Lower lobe of right lung (tissue), 2 donors: ENCODE measurements at regions not wholly inside any gene's neighbourhood (a gene's known extent, or its start where the extent isn't known, plus 50 kb on each side); places are given as distances from the start of the nearest gene placed in this dataset.

ENCODE experiments used
- ATAC-seq, 2 donors: fragments of 200-7000 bp; cut with Tn5 transposase; one replicate each; pipeline ENCODE4 v1.9.1; 2020 to 2022; ENCODE audit warnings: mild to moderate bottlenecking in 2 of 2, moderate library complexity in 2 of 2
- DNase-seq: peaks from one replicate; pipeline ENCODE4 v3.0.0-alpha.2; 2020
- H3K27ac ChIP-seq: fragments of 200-600 bp; one replicate; pipeline ENCODE4 v1.8.0; 2022
- H3K27me3 ChIP-seq: fragments of 200-600 bp; one replicate; pipeline ENCODE4 v1.8.0; 2022; ENCODE audit warnings: low read depth
- H3K36me3 ChIP-seq: fragments of 200-600 bp; one replicate; pipeline ENCODE4 v1.8.0; 2022; ENCODE audit warnings: mild to moderate bottlenecking
- H3K4me1 ChIP-seq: fragments of 200-600 bp; one replicate; pipeline ENCODE4 v1.8.0; 2022
- H3K4me3 ChIP-seq: fragments of 200-600 bp; one replicate; pipeline ENCODE4 v1.8.0; 2022; ENCODE audit warnings: mild to moderate bottlenecking
- H3K9me3 ChIP-seq: fragments of 200-600 bp; one replicate; pipeline ENCODE4 v1.8.0; 2022
- intact Hi-C: fragments of 100-400 bp; cut with DNase I; formaldehyde crosslinking; loops from one replicate; pipeline ENCODE4 v1.11.0; 2022
- TF ChIP-seq, protein P1 (sequence below): fragments of 200-600 bp; IDR thresholded peaks from one replicate; pipeline ENCODE4 v1.8.0; 2022; ENCODE audit warnings: antibody characterized with exemption, mild to moderate bottlenecking
- donor health status: DM: no; HTN: yes; CAD: no; lungs with severe emphysema.

GRCh38 chr1:56411484-56412180, 167.7 kb downstream of the PLPP3 start:
- Histone ChIP-seq H3K9me3 (no peaks in the 10 kb centered on the region), H3K27me3 (no peaks in the 10 kb centered on the region), H3K36me3 (no peaks in the 10 kb centered on the region), H3K4me3 (no peak overlapping the region), H3K4me1 (no peaks in the 10 kb centered on the region), H3K27ac (peak overlapping the region; percentile 18)
- intact Hi-C loops = no loop called here
- TF ChIP-seq, protein P1, sequence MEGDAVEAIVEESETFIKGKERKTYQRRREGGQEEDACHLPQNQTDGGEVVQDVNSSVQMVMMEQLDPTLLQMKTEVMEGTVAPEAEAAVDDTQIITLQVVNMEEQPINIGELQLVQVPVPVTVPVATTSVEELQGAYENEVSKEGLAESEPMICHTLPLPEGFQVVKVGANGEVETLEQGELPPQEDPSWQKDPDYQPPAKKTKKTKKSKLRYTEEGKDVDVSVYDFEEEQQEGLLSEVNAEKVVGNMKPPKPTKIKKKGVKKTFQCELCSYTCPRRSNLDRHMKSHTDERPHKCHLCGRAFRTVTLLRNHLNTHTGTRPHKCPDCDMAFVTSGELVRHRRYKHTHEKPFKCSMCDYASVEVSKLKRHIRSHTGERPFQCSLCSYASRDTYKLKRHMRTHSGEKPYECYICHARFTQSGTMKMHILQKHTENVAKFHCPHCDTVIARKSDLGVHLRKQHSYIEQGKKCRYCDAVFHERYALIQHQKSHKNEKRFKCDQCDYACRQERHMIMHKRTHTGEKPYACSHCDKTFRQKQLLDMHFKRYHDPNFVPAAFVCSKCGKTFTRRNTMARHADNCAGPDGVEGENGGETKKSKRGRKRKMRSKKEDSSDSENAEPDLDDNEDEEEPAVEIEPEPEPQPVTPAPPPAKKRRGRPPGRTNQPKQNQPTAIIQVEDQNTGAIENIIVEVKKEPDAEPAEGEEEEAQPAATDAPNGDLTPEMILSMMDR = peak; percentile 12
- ATAC-seq (no peak), DNase-seq (no peak)

GRCh38 chr1:56411021-56411420, 168.3 kb downstream of the PLPP3 start:
- TF ChIP-seq, protein P1 = no peak
- H3K4me3 ChIP-seq = no peak overlapping the region
- ATAC-seq (no peak), DNase-seq (no peak)
- H3K27ac ChIP-seq = peak overlapping the region; percentile 18
- no peaks in the 10 kb centered on the region for H3K9me3 ChIP-seq
- no peaks in the 10 kb centered on the region for H3K4me1 ChIP-seq
- no peaks in the 10 kb centered on the region for H3K36me3 ChIP-seq
- no peaks in the 10 kb centered on the region for H3K27me3 ChIP-seq
- intact Hi-C loops = no loop called here

- H3K27ac ChIP-seq = no peak overlapping the region
- ATAC-seq (no peak), DNase-seq (no peak)
- no peaks in the 10 kb centered on the region for H3K4me1 ChIP-seq
- intact Hi-C loops = no loop called here
- H3K4me3 ChIP-seq = no peak overlapping the region
- TF ChIP-seq, protein P1 = no peak
- H3K9me3 ChIP-seq = no peaks in the 10 kb centered on the region
- H3K27me3 ChIP-seq = no peaks in the 10 kb centered on the region
- H3K36me3 ChIP-seq = no peaks in the 10 kb centered on the region
Observed at GRCh38 chr1:56410405-56410804, 169.0 kb downstream of the PLPP3 start.

GRCh38 chr1:56409112-56409691, 170.2 kb downstream of the PLPP3 start:
- DNase-seq = peak; percentile 71
- H3K9me3 ChIP-seq = no peaks in the 10 kb centered on the region
- no peaks in the 10 kb centered on the region for H3K4me1 ChIP-seq
- no peaks in the 10 kb centered on the region for H3K36me3 ChIP-seq
- no peaks in the 10 kb centered on the region for H3K27me3 ChIP-seq
- H3K4me3 ChIP-seq = no peak overlapping the region
- H3K27ac ChIP-seq = no peak overlapping the region
- TF ChIP-seq, protein P1 = peak; percentile 39
- ATAC-seq = peak; percentile 83 to 89
- intact Hi-C loops = no loop called here

- DNase-seq (no peak), ATAC-seq (no peak)
- H3K36me3 ChIP-seq = no peaks in the 10 kb centered on the region
- no peak overlapping the region for H3K27ac ChIP-seq
- H3K27me3 ChIP-seq = no peaks in the 10 kb centered on the region
- H3K4me1 ChIP-seq = no peaks in the 10 kb centered on the region
- no peak overlapping the region for H3K4me3 ChIP-seq
- intact Hi-C loops = no loop called here
- TF ChIP-seq, protein P1 = no peak
- no peaks in the 10 kb centered on the region for H3K9me3 ChIP-seq
Observed at GRCh38 chr1:56406821-56407220, 172.5 kb downstream of the PLPP3 start.
